ENCODE measurements at regions not wholly inside any gene's neighbourhood (a gene's known extent, or its start where the extent isn't known, plus 50 kb on each side); places are given as distances from the start of the nearest gene placed in this dataset.

DNA sequence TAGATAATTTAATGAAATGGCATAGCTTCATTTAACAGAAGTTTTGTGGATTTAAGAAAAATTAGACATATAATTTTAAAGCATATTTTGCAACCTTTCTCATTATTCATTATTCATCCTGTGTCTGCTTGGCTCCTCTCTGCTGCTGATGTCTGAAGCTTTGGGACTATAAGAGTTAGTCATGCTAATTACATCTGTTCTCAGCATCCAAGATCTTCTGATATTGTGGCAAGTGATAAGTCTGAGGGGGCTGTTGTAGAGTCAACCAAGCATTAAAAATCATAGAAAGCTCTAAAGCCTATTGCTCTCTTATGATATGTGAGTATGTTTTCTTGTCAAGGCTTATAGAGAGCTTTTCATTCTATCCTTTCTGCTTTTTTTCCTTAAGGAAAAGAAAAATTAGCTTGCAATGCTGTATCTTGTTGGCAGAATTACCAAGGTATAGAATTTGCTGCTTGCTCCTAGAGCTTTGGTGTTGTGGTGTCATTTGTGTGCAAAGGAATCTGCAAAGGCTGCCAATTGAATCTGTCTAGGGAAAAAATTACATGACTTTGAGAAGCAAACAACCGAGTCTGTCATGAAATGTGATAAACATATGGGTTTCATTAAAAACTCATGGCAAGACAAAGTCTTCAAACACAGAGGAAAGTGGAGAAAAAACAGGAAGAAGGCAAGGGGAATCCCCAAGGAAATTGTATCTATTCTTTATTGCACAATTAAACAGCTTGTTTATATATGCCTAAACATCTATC lies 156.1 kb upstream of the DAB2 start:
- no peak for DNase-seq

- no peak for DNase-seq
Observed at GRCh38 chr5:39579750-39580149, 155.0 kb upstream of the DAB2 start.

DNA sequence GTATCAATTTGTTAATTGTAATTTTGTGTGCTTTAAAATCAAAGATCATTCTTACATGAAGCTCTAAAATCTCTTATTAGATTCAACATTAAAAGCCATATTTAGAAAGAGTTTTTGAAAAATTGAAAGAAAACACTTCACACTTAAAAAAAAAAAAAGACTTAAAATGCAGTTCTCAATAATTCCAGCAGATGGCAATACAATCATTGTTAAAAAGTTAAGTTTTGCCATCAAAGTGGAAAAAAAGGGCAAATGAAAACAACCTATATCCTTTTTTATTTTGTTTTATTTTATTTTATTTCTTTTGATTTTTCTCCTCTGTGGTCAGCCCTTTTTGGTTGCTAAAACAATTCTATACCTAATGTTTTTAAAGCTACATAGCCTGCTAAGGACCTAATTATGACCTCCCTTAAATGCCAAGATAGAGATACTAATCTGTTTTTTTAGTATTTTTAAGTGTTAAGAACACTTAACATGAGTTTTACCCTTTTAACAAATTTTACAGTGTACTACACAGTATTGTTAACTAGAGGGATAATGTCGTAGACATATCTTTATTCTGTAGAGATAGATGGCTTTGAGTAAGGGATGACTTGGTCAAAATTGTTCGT lies 154.2 kb upstream of the DAB2 start:
- DNase-seq: no peak

DNA sequence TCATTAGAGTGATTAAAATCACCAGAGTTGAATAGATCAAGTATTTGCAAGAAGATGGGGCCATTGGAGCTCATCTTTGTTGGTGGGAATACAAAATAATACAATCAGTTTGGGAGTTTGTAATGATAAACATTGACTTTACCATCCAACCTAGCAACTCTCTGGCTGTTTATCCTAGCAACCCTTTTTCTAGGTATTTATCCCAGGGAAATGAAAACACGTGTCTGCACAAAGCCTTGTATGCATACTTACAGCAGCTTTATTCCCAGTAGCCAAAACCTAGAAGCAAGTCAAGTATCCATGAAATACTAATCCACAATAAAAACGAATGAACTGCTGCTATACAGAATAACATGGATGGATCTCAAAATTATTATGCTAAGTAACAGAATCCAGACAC lies 152.7 kb upstream of the DAB2 start:
- no peak for DNase-seq

DNA sequence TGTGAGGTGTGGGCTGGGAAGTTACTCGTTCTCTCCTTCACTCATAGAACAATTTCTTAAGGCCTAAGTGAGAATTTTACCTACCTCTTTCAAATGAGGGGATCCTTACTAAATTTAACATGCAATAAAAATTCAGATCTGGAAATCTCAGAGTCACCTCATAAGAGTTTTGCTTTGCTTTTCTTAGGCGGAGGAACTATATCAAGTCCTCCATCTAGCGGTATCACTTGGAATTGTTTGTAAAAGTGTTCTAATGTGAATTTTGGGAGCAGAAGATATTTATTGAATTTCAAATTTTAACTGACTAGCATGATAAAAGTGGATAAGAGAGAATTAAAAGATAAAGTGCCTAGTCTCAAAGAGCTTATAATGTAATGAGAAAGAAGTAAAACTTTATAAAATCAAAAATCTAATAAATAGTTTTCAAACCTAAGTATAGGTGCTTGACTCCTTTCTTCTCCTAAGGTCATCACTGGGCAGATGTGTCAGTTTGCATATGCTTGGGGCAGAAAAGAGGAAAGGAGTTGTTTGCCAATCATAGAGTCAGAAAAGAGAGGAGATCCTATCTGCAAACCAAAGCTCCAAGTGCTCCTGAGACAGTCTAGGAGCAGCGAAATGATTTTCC lies 145.7 kb upstream of the DAB2 start:
- DNase-seq: no peak

DNA sequence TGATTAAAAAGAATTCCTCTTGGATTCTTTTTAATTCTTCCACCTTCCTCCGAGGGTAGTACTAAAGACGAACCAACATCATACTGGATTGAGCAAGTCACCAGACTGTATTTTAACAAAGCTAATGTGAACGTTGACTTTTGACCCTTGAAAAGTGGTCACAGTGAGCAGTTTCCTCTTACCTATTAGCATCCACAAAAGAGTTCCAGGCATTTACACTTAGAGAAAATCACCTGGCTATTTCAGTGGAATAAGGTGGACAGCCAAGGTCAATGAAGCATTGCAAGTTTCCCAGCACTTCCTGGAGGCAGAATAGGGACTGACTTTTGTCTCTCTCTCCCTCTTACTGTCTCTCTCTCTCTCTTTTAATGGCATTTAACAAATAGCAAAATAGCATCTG lies 145.1 kb upstream of the DAB2 start:
- DNase-seq: no peak

DNA sequence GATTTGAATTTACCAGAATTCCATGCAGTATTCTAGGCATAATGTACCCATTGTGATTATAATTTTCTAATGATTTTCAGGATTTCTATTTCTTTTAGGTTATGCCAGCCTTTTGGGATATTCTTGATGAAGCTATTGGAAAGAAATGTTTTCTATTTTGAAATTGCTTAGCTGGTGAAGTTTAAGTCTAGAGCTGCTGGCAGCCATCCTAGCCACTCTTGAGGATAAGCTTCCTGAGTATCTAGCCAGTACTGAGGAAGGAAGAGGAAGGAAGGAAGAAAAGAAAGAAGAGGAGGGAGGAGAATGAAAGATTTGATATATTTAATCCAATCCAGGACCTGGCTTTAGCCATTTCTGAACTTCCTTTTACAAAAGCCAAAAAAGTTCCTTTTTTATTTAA lies 142.1 kb upstream of the DAB2 start:
- DNase-seq: no peak

- DNase-seq: no peak
Observed at GRCh38 chr5:39566029-39566428, 141.2 kb upstream of the DAB2 start.

DNA sequence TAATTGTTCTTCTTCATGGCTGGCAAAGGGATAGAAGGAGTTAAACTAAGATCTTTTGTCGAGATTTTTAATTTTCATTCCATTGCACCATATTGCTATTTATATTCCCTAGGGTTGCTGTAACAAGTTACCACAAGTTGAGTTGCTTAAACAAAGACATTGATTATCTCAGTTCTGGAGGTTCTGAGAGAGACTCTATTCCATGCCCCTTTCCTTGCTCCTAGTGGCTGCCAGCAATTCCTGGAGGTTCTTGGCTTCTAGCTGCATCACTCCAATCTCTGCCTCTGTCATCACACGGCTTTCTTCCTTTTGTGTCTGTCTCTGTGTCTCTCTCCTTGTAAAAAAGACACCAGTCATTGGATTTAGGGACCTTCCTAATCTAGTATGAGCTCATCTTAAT lies 136.6 kb upstream of the DAB2 start:
- no peak for DNase-seq

GRCh38 chr5:39560726-39561125 lies 135.9 kb upstream of the DAB2 start:
- no peak for DNase-seq

- no peak for DNase-seq
Observed at GRCh38 chr5:39559923-39560322, 135.1 kb upstream of the DAB2 start.

- DNase-seq: no peak
Observed at GRCh38 chr5:39558541-39558940, 133.8 kb upstream of the DAB2 start.

- DNase-seq: no peak
Observed at GRCh38 chr5:39555788-39556187, 131.0 kb upstream of the DAB2 start.

DNA sequence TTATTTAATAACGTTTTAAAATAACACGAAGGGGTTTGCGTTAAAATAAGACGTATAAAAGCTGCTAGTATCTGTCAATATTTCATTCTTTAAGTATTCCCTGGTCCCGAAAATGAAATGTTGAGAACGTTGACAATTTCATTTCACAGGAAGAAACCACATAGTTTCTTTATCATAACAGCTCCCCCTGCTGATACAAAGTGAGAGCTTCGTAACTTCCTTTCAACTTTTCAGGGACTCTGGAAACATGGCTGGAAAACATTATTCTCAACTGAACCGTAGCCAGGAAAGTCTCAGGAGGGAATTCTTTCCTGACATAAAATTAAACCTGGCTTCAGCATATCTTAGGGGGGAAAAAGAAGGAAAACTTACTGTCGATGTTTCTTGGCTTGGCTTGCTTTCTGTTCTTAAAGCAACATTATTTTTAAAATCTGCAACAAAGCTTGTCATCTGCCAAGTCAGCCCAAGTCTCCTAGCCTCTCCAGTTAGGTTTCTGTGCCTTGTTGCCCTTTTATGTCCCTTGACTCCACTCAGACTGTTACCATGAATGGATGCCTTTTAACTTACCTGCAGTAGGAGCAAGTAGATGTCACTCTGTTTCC lies 122.9 kb upstream of the DAB2 start:
- DNase-seq: no peak

- no peak for DNase-seq
Observed at GRCh38 chr5:39544941-39545340, 120.2 kb upstream of the DAB2 start.

DNA sequence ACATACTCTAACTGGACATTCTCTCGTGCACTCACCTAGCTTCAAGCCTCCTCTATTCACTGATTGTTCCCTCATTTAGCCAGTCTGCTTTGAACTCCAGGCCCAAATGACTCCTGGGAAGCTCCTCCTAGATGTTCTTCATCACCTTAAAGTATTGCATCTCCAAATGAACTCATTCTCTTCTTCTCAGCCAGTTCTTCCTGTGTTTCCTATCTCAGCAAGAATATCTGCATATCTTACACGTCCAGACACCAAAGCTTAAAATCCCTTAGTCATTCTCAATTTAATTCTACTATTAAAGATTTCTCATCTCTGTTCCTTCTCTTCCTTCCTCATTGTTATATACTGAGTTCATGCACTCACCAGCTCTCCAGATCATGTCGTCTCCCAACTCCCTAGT lies 118.6 kb upstream of the DAB2 start:
- DNase-seq: no peak

DNA sequence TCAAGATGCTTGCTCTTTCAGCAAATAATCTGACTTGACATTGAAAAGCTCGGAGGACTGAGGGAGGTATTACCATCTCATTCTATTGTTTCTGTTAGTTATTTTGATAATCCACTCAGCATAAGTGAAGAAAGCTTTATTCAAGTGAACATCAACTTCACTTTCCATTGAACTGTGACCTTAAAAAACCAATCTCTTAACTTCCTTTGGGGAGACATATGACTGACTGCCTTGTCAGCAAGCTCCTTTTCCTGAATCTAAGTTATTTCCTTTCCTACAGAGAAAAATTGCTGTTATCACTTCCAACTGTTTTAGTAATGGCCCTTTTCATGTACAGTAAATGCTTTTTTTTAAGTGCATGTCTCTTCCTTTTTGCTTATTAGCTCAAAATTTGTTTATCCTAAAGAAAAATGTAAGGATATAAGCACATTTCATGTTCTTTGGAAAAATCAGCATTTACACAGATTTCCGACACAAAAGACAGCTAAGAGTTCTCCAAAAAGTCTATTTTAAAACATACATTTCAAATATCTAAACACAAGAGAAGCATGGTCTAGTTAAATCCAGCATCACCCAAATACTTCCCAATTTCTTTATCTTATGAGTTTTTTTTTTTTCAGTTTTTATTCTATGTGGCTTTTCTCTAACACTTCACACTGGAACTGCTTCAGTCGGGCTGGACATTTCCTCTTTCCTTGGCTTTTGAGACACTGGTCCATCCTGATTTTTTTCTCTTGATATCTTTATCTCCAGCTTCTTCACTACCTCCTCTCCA lies 117.9 kb upstream of the DAB2 start:
- DNase-seq: no peak

GRCh38 chr5:39541920-39542319 lies 117.1 kb upstream of the DAB2 start:
- DNase-seq: no peak

GRCh38 chr5:39539470-39539869 lies 114.7 kb upstream of the DAB2 start:
- no peak for DNase-seq

GRCh38 chr5:39534690-39535089 lies 109.9 kb upstream of the DAB2 start:
- no peak for DNase-seq

DNA sequence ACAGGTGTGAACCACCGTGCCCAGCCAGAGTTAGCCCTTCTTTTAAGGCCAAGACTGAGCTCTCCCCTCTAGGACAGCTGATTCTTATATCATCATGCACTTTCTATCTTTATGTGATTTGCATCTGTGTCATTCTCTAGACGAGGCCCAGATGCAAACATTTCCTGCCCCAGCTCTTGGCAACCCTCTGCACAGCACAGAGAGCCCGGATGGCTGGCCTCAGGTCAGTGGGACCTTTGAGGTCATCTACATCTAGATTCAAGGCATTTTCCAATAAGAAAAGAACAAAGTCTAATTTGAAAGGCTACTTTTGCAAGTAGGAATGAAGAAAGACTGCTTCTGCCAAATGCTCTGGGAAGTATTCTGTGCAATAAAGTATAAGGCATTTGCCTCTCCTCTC lies 109.0 kb upstream of the DAB2 start:
- no peak for DNase-seq

- DNase-seq: no peak
Observed at GRCh38 chr5:39532511-39532910, 107.7 kb upstream of the DAB2 start.

DNA sequence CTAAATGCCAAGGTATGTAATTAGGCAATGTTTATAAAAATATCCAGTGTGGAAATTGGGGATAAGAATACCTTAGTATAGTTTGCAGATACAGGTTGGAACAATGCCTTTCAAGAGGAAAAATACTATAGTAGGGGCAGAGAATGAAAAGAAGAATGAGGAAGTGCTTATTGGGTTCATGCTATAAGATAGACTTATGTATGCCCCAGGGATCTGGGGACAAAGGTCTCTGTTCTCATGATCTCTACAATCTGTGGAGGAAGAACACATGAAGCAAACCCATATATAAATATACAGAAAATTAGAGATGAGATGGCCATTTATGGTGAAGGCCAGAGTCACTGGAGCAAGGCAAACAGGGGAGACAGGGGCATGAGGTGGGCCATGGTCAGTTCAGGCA lies 106.5 kb upstream of the DAB2 start:
- no peak for DNase-seq

Measured in effector CD8-positive, alpha-beta T cell (primary cell).